IPS DF 4.7 (cell line): ENCODE measurements at regions not wholly inside any gene's neighbourhood (a gene's known extent, or its start where the extent isn't known, plus 50 kb on each side); places are given as distances from the start of the nearest gene placed in this dataset.
"Not testable (repeated sequence)": the region's sequence is repeated elsewhere in the genome, so short reads cannot be mapped to it uniquely, and the experiment has no call there.

Source experiments
- DNase-seq: peaks from one replicate; pipeline ENCODE4 v3.0.0-alpha.2; 2013; ENCODE audit warnings: low spot score; ENCODE audit errors: extremely low read depth

GRCh38 chr3:87733671-87734367 lies 325.0 kb downstream of the CGGBP1 start:
- DNase-seq, result no peak

GRCh38 chr3:87732294-87732693 lies 326.5 kb downstream of the CGGBP1 start:
- DNase-seq, result no peak

GRCh38 chr3:87727783-87728182 lies 331.0 kb downstream of the CGGBP1 start:
- peak; percentile 62 for DNase-seq

- DNase-seq, result no peak
These were observed 339.7 kb downstream of the CGGBP1 start for GRCh38 chr3:87719060-87719459.

- no peak for DNase-seq
These were observed 348.3 kb downstream of the CGGBP1 start for GRCh38 chr3:87710511-87710910.

GRCh38 chr3:87710028-87710427 lies 348.8 kb downstream of the CGGBP1 start:
- DNase-seq, result no peak

- no peak for DNase-seq
These were observed 352.6 kb downstream of the CGGBP1 start for GRCh38 chr3:87706176-87706575.

GRCh38 chr3:87702600-87702999 lies 356.2 kb downstream of the CGGBP1 start:
- DNase-seq, result no peak

- no peak for DNase-seq
These were observed 362.4 kb downstream of the CGGBP1 start for GRCh38 chr3:87696124-87697013.

GRCh38 chr3:87694678-87695077 lies 364.1 kb downstream of the CGGBP1 start:
- no peak for DNase-seq

GRCh38 chr3:87691109-87691508 lies 367.7 kb downstream of the CGGBP1 start:
- DNase-seq, result no peak

GRCh38 chr3:87678984-87679660 lies 379.7 kb downstream of the CGGBP1 start:
- DNase-seq, result not testable (repeated sequence)

- no peak for DNase-seq
These were observed 384.2 kb downstream of the CGGBP1 start for GRCh38 chr3:87674397-87675161.

GRCh38 chr3:87673132-87673531 lies 385.7 kb downstream of the CGGBP1 start:
- DNase-seq, result no peak

- DNase-seq, result no peak
These were observed 377.8 kb upstream of the POU1F1 start for GRCh38 chr3:87654184-87654583.

GRCh38 chr3:87653138-87653537 lies 376.8 kb upstream of the POU1F1 start:
- not testable (repeated sequence) for DNase-seq

- DNase-seq, result no peak
These were observed 358.0 kb upstream of the POU1F1 start for GRCh38 chr3:87634426-87634825.

GRCh38 chr3:87627316-87627715 lies 350.9 kb upstream of the POU1F1 start:
- DNase-seq, result no peak

GRCh38 chr3:87626546-87626945 lies 350.2 kb upstream of the POU1F1 start:
- no peak for DNase-seq

- no peak for DNase-seq
These were observed 349.5 kb upstream of the POU1F1 start for GRCh38 chr3:87625876-87626275.

- no peak for DNase-seq
These were observed 348.5 kb upstream of the POU1F1 start for GRCh38 chr3:87624860-87625259.
